Mesodermal cell (in vitro differentiated cells): ENCODE measurements at regions not wholly inside any gene's neighbourhood (a gene's known extent, or its start where the extent isn't known, plus 50 kb on each side); places are given as distances from the start of the nearest gene placed in this dataset.
A peak's percentile ranks its signal among the peaks of the same experiment; 100 is the strongest.

ENCODE experiments used
- H3K27ac ChIP-seq: 2 replicates; pipeline ENCODE4 v1.7.0; 2013; ENCODE audit warnings: mild to moderate bottlenecking, low read depth, low read length, moderate library complexity; ENCODE audit not compliant: severe bottlenecking
- H3K36me3 ChIP-seq: 2 replicates; pipeline ENCODE4 v1.7.1; 2013; ENCODE audit warnings: mild to moderate bottlenecking, low read length, moderate library complexity; ENCODE audit not compliant: control insufficient read depth, insufficient read depth
- H3K4me1 ChIP-seq: one replicate; pipeline ENCODE4 v1.7.1; 2013; ENCODE audit warnings: mild to moderate bottlenecking, low read length; ENCODE audit not compliant: insufficient read depth, control insufficient read depth, poor library complexity, severe bottlenecking
- H3K4me3 ChIP-seq: 2 replicates; pipeline ENCODE4 v1.7.0; 2013; ENCODE audit warnings: low read length, control low read depth, mild to moderate bottlenecking; ENCODE audit not compliant: insufficient read depth, poor library complexity, severe bottlenecking; ENCODE audit errors: extremely low read depth
- H3K9me3 ChIP-seq: 2 replicates; pipeline ENCODE4 v1.7.1; 2013; ENCODE audit warnings: mild to moderate bottlenecking, low read length, moderate library complexity; ENCODE audit not compliant: control insufficient read depth
- WGBS, 2 experiments: methylation state at CpG; one replicate each; pipeline ENCODE4 v1.1.5; 2013; ENCODE audit warnings: missing lambda C conversion rate in 2 of 2; ENCODE audit not compliant: insufficient coverage in 2 of 2; 5-methylcytosine and 5-hydroxymethylcytosine counted together

DNA sequence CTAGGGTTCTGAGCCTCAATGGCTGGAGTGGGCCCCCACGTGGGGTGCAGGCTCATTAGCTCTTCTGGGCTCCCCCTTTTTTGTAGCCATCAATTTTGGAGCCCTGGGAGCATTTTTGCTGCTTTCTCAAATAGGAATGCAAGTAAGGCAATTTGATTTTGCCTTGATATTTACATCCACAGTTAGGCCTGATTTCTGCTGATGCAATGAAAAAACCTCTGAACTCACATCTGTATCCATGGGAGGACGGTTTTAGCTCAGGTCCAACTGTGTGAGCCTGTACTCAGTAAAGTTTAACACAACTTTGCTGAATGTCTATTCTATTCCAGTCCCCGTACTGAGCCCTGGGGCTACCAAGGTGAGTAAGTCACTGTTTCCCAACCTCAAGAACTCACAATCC lies 425.0 kb downstream of the HAPSTR1 start:
- H3K36me3 ChIP-seq: no peaks in the 10 kb centered on the region
- no peak overlapping the region for H3K4me3 ChIP-seq
- peaks cover under 1% of the 10 kb centered on the region for H3K4me1 ChIP-seq
- peaks cover 6% of the 10 kb centered on the region for H3K9me3 ChIP-seq
- no peak overlapping the region for H3K27ac ChIP-seq
- WGBS, 2 experiments: 72 to 100% methylated on average over 1 to 2 of the region's 3 CpGs

DNA sequence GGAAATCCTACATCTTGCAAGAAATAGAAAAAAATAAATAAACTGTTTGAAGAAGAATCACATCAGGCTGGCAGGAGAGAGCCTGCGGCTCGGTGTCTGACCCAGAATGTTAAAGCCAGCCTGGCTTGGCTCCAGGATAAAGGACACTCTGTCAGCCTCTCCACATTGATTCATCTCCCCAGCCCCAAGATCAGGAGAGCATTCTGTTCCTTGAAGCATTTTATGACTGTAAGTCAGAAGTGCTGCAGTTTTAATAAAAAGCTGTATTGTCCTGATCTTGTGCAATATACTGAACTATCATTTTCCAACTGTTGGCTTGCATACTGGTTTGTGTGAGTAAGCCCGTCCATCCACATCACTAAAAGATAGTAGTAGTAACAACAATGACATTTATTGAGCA lies 426.6 kb downstream of the HAPSTR1 start:
- Histone ChIP-seq H3K4me1 (peaks cover 14% of the 10 kb centered on the region), H3K9me3 (peaks cover 3% of the 10 kb centered on the region), H3K4me3 (no peak overlapping the region), H3K36me3 (no peaks in the 10 kb centered on the region), H3K27ac (no peak overlapping the region)
- 85% methylated on average over 2 of the region's 3 CpGs; no CpG with 5 or more reads in 1 of the 2 experiments for WGBS, 2 experiments

DNA sequence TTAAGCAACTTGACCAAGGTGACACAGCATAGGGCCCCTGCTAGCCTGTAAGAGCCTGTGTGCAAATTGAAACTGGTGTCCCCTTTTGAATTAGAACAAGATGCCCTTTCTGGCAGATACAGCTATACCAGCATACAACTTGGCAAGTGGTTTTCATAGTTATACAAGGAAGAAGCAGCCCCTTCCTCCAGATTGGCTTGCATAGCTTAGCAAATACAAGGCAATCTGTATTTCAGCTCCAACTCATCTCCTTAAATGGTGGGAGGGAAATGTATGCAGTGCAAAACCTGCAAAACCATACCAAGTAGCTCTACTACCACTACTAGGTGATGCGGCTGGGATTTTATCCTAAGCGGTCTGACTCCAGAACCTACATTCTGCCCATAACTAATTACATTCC lies 427.1 kb downstream of the HAPSTR1 start:
- Histone ChIP-seq H3K4me1 (peaks cover 19% of the 10 kb centered on the region), H3K9me3 (no peaks in the 10 kb centered on the region), H3K36me3 (no peaks in the 10 kb centered on the region), H3K27ac (no peak overlapping the region), H3K4me3 (no peak overlapping the region)
- WGBS, 2 experiments: no CpG with 5 or more reads among the region's 2 CpGs

DNA sequence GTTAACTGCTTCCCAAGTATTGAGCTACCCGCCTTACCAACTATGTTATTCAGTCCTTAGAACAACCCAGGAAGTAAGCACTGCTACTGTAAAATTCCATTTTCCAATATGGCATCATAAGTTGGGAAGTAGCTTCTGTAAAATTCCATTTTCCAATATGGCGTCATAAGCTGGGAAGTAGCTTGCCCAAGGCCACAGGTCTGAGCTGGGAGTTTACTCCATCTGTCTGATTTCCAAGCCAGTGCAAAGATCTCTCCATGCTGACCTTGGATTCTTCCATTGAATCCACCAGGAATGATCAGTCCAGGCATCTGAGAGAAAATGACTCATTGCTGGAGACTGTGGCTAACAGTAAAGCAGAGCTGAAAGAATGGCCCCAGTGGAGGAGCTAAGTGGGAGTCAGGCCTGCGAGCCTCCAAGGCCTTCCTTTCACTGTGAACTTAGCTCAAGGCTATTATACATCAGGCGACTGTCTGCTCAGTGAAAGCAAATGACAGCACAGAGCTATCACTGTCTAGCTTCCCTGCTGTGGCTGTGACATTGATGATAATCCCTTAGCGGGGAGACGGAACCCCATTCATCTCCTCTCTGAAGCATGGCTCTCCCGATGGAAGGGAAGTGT lies 430.4 kb downstream of the HAPSTR1 start:
- no peak overlapping the region for H3K4me3 ChIP-seq
- no peaks in the 10 kb centered on the region for H3K9me3 ChIP-seq
- H3K27ac ChIP-seq: peak overlapping the region; percentile 55
- H3K36me3 ChIP-seq: no peaks in the 10 kb centered on the region
- H3K4me1 ChIP-seq: peaks cover 19% of the 10 kb centered on the region
- WGBS, 2 experiments: 40 to 41% methylated on average over 4 to 5 of the region's 7 CpGs

DNA sequence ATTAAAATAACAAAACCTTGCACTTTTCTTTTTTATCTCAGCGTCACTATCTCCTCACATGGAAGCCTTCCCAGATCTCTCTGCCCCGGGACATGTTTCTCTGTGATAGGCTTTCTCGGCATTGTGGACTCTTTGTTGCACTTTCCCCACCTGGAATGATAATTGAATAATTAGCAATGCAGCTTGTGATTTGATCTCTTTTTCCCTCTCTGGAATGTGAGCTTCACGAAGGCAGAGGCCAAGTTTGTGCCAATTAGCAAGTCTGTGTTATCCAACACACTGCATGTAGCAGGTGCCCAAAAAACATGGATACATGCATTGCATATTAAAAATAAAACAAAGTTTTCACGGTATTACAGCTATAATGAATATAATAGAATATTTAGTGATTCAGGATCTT lies 431.2 kb downstream of the HAPSTR1 start:
- WGBS, 2 experiments: 20% methylated on average over 1 of the region's 5 CpGs; no CpG with 5 or more reads in 1 of the 2 experiments
- no peaks in the 10 kb centered on the region for H3K9me3 ChIP-seq
- H3K4me3 ChIP-seq: no peak overlapping the region
- peak overlapping the region; percentile 55 for H3K27ac ChIP-seq
- peaks cover 19% of the 10 kb centered on the region for H3K4me1 ChIP-seq
- H3K36me3 ChIP-seq: no peaks in the 10 kb centered on the region

DNA sequence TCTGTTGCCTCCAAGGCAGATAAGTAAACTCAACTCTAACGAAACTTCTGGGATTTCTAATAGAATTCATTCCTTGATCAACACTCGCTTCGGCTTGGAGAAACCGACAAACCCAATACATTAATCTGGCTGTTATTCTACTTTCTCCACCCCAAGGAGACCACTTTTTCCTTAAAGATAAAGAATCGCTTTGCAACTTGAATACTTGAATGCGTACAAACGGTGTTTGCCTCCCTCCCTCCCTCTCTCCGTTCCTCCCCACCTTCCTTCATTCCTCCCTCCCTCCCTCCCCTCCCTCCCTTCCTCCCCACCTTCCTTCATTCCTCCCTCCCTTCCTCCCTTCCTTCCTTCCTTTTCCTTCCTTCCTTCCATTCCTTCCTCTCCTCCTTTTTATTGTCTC lies 432.6 kb downstream of the HAPSTR1 start:
- Histone ChIP-seq H3K36me3 (no peaks in the 10 kb centered on the region), H3K27ac (no peak overlapping the region), H3K4me1 (peaks cover 26% of the 10 kb centered on the region), H3K4me3 (no peak overlapping the region), H3K9me3 (no peaks in the 10 kb centered on the region)
- WGBS, 2 experiments: 86 to 89% methylated on average over 5 to 7 of the region's 8 CpGs

DNA sequence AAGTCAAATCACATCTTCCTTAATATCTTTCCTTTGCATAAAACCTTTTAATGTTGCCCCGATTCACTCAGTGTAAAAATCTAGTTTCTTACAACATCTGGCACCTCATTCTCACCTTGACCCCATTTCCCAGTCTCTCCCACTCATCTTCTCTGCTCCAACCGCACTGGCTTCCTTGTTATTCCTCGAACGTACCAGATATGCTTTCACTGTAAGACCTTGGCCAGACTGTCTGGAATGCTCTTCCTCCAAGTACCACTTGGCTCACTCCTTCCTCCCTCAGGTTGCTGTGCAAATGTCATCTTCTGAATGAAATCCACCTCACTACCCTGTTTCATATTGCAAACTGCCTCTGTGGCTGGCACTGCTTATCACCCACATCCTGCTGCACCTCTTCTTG lies 433.6 kb downstream of the HAPSTR1 start:
- Histone ChIP-seq H3K4me3 (no peak overlapping the region), H3K9me3 (no peaks in the 10 kb centered on the region), H3K36me3 (no peaks in the 10 kb centered on the region), H3K27ac (no peak overlapping the region), H3K4me1 (peaks cover 26% of the 10 kb centered on the region)
- 90 to 98% methylated on average over 4 of the region's 4 CpGs for WGBS, 2 experiments

DNA sequence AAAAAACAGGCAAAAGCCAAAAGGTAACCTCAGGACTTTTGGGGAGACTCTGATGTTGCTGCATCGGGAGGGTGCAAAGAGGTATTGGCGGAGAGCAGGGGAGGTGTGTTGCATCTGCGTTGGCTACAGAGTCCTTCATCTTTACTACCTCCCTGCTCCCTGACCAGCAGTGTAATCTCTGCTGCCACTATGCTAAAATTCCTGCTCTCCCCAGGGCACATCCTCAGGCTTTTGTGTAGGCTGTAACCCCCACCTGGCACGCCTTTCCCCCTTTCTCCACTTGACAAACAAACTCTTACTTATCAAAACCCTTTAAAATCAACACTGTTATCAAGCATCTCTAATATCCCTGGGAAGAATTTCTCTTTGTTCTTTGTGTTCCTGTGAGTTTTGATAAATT lies 435.3 kb downstream of the HAPSTR1 start:
- Histone ChIP-seq H3K4me3 (no peak overlapping the region), H3K27ac (no peak overlapping the region), H3K36me3 (no peaks in the 10 kb centered on the region), H3K4me1 (peaks cover 23% of the 10 kb centered on the region), H3K9me3 (no peaks in the 10 kb centered on the region)
- 41 to 52% methylated on average over 4 of the region's 4 CpGs for WGBS, 2 experiments

DNA sequence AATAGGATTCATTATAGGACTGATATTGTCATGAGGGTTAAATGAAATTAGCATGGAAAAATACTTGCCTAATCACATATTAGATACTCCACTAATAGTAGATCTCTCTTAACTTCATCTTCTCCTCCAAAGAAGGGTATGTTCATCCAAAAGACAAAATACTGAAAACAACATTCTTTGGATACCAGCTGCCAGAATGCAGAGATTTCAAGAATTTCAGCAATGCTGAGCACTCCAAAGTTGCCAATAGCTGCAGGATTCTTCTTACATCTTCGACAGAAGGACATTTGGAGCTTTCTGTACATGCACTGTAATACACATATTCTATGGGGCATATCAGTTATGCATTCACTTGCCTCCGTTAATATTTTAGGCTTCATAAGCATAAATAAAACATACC lies 436.5 kb downstream of the HAPSTR1 start:
- WGBS, 2 experiments: 20 to 33% methylated on average over 1 to 2 of the region's 2 CpGs
- no peak overlapping the region for H3K4me3 ChIP-seq
- peak overlapping the region; percentile 50 for H3K27ac ChIP-seq
- peaks cover 13% of the 10 kb centered on the region for H3K4me1 ChIP-seq
- no peaks in the 10 kb centered on the region for H3K36me3 ChIP-seq
- H3K9me3 ChIP-seq: no peaks in the 10 kb centered on the region

DNA sequence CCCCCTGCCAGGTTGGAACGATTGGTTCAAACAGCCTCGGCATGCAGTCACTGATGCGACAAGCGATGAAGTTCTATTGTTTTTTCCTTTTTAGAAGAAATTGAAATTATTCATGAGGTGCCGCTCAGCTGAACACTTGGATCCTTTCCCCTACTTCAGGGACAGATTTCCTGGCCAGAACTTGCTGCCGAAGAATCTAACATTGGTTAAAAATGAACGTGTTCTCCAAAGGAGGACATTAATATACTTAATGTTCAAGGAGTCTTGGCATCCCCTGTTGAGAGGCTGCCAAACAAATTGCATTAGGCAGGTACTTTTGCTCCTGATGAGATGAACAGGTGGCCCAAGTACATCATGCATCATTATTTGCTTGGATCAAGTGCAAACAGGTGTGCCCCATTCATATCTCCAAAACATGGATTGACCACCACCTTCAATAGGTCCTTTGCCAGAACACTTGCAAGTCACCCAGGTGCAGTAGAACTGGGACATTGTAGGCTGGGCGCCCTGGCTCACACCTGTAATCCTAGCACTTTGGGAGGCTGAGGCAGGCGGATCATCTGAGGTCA lies 437.2 kb downstream of the HAPSTR1 start:
- Histone ChIP-seq H3K36me3 (no peaks in the 10 kb centered on the region), H3K27ac (peak overlapping the region; percentile 50), H3K4me1 (peaks cover 8% of the 10 kb centered on the region), H3K9me3 (no peaks in the 10 kb centered on the region), H3K4me3 (no peak overlapping the region)
- WGBS, 2 experiments: 80 to 84% methylated on average over 4 to 7 of the region's 9 CpGs

DNA sequence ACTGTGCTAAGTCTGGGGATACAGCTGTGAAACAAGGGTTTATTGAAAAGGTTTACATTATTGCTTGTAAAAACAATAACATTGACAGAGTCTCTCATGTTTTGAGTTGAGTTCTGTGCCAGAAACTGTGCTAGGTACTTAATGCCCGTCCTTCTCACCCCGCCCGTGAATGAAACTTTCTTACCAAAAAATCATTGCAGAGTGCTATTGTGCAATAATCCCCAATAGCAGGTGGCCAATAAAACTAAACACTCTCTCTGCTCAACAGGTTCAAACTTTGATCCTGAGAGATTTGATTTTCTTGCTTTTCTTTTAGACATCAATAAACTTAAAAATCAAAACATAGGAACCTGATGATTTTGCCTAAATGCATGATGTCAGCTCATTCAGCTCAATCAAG lies 441.6 kb downstream of the HAPSTR1 start:
- 92 to 100% methylated on average over 3 of the region's 3 CpGs for WGBS, 2 experiments
- Histone ChIP-seq H3K27ac (no peak overlapping the region), H3K9me3 (no peaks in the 10 kb centered on the region), H3K4me3 (no peak overlapping the region), H3K36me3 (no peaks in the 10 kb centered on the region), H3K4me1 (peaks cover 8% of the 10 kb centered on the region)
